ENCODE measurements at regions not wholly inside any gene's neighbourhood (a gene's known extent, or its start where the extent isn't known, plus 50 kb on each side); places are given as distances from the start of the nearest gene placed in this dataset.
"Not testable (repeated sequence)": the region's sequence is repeated elsewhere in the genome, so short reads cannot be mapped to it uniquely, and the experiment has no call there.

DNA sequence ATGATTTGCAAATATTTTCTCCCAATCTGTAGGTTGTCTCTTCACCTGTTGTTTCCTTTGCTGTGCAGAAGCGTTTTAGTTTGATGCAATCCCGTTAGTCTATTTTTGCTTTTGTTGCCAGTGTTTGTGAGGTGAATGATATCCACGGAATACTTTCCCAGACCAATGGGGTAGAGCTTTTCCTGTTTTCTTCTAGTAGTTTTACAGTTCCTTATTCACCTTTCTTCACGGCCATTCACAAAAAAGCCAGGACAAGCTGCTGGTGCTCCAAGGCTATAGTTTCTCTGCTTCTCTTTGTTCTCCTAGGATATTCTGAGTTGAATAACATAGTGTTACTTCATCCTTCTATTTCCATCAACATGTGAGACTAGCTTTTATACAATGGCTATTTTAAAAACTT lies 98.7 kb downstream of the UTP18 start:
- H3K27me3 ChIP-seq (ENCODE audit: insufficient read depth, poor library complexity, severe bottlenecking): peaks cover 7% of the 10 kb centered on the region
- no peak for TF ChIP-seq CTCF (IDR thresholded peaks at IDR 0.05; ENCODE audit: insufficient read depth, low read length)
- TF ChIP-seq GABPA (IDR thresholded peaks at IDR 0.05; ENCODE audit: low read depth): no peak
- DNase-seq (ENCODE audit: low read depth in 1 of 2, low spot score in 1 of 2): no peak
- no peak overlapping the region for H3K27ac ChIP-seq (replicated peaks)
- H3K4me3 ChIP-seq (replicated peaks; ENCODE audit: insufficient read depth, low read length): no peak overlapping the region

GRCh38 chr17:51362811-51363585 lies 102.7 kb downstream of the UTP18 start:
- H3K27me3 ChIP-seq (ENCODE audit: insufficient read depth, poor library complexity, severe bottlenecking): no peaks in the 10 kb centered on the region
- no peak overlapping the region for H3K27ac ChIP-seq (replicated peaks)
- no peak overlapping the region for H3K4me3 ChIP-seq (replicated peaks; ENCODE audit: insufficient read depth, low read length)
- TF ChIP-seq CTCF (IDR thresholded peaks at IDR 0.05; ENCODE audit: insufficient read depth, low read length): no peak
- no peak for TF ChIP-seq REST (IDR thresholded peaks at IDR 0.05; ENCODE audit: insufficient replicate concordance, low read depth)
- TF ChIP-seq SPI1 (IDR thresholded peaks at IDR 0.05; ENCODE audit: borderline replicate concordance, low read depth): no peak
- TF ChIP-seq GABPA (IDR thresholded peaks at IDR 0.05; ENCODE audit: low read depth): no peak
- TF ChIP-seq POLR2AphosphoS5 (IDR thresholded peaks at IDR 0.05; ENCODE audit: low read depth): no peak
- DNase-seq (ENCODE audit: low read depth in 1 of 2, low spot score in 1 of 2): no peak

- Histone ChIP-seq H3K4me3 (replicated peaks; ENCODE audit: insufficient read depth, low read length) (no peak overlapping the region), H3K27ac (replicated peaks) (no peak overlapping the region), H3K27me3 (ENCODE audit: insufficient read depth, poor library complexity, severe bottlenecking) (no peaks in the 10 kb centered on the region)
- peak in 1 of 2 experiments; percentile 34 for DNase-seq (ENCODE audit: low read depth in 1 of 2, low spot score in 1 of 2)
- TF ChIP-seq SPI1 (IDR thresholded peaks at IDR 0.05; ENCODE audit: borderline replicate concordance, low read depth): peak; percentile 18; the same call in 1 of the 2 replicates
- TF ChIP-seq POLR2AphosphoS5 (IDR thresholded peaks at IDR 0.05; ENCODE audit: low read depth): no peak
Observed at GRCh38 chr17:51365090-51365489, 104.7 kb downstream of the UTP18 start.

DNA sequence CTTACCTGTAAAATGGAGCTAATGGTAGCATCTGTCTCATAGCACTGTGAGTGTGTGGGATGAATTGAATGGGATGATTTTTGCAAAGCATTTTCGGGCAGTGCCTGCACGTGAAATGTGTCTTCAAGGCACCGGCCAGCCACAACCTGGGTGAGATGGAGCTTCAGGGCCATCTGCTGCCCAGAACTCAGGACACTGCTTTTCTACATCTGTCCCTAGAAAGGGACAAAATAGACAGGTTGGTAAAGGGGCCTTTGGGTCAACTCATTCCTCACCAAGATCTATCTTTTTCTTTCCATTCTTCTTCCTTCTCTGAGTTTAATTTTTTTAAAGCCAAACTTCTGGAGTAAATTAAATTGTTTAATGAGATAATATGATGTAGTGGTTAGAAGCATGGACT lies 106.5 kb downstream of the UTP18 start:
- H3K4me3 ChIP-seq (replicated peaks; ENCODE audit: insufficient read depth, low read length): no peak overlapping the region
- DNase-seq (ENCODE audit: low read depth in 1 of 2, low spot score in 1 of 2): no peak
- TF ChIP-seq SPI1 (IDR thresholded peaks at IDR 0.05; ENCODE audit: borderline replicate concordance, low read depth): no peak
- no peak for TF ChIP-seq CTCF (IDR thresholded peaks at IDR 0.05; ENCODE audit: insufficient read depth, low read length)
- no peak for TF ChIP-seq GABPA (IDR thresholded peaks at IDR 0.05; ENCODE audit: low read depth)
- no peak for TF ChIP-seq POLR2AphosphoS5 (IDR thresholded peaks at IDR 0.05; ENCODE audit: low read depth)
- no peak for TF ChIP-seq REST (IDR thresholded peaks at IDR 0.05; ENCODE audit: insufficient replicate concordance, low read depth)
- H3K27ac ChIP-seq (replicated peaks): no peak overlapping the region
- H3K27me3 ChIP-seq (ENCODE audit: insufficient read depth, poor library complexity, severe bottlenecking): no peaks in the 10 kb centered on the region

GRCh38 chr17:51367836-51368235 lies 107.5 kb downstream of the UTP18 start:
- not testable (repeated sequence) for H3K27ac ChIP-seq (replicated peaks); DNase-seq (ENCODE audit: low read depth in 1 of 2, low spot score in 1 of 2); H3K27me3 ChIP-seq (ENCODE audit: insufficient read depth, poor library complexity, severe bottlenecking); H3K4me3 ChIP-seq (replicated peaks; ENCODE audit: insufficient read depth, low read length)
